Nephron (organoid): ENCODE measurements at regions not wholly inside any gene's neighbourhood (a gene's known extent, or its start where the extent isn't known, plus 50 kb on each side); places are given as distances from the start of the nearest gene placed in this dataset.
"Not testable (repeated sequence)": the region's sequence is repeated elsewhere in the genome, so short reads cannot be mapped to it uniquely, and the experiment has no call there.

Experiments
- H3K27ac Mint-ChIP-seq, 3 experiments: 2 replicates each; pipeline ENCODE4 v1.8.0; 2020; ENCODE audit warnings: mixed read lengths in 3 of 3, mild to moderate bottlenecking in 2 of 3, moderate library complexity in 1 of 3
- H3K27me3 Mint-ChIP-seq: 2 replicates; pipeline ENCODE4 v1.8.0; 2021; ENCODE audit warnings: low read depth, mild to moderate bottlenecking, moderate library complexity, mixed read lengths
- H3K36me3 Mint-ChIP-seq: 2 replicates; pipeline ENCODE4 v1.8.0; 2020; ENCODE audit warnings: low read depth, mixed read lengths
- H3K4me1 Mint-ChIP-seq: 2 replicates; pipeline ENCODE4 v1.8.0; 2020; ENCODE audit warnings: mixed read lengths
- H3K4me3 Mint-ChIP-seq, 3 experiments: 2 replicates each; pipeline ENCODE4 v1.8.0; 2020; ENCODE audit warnings: mild to moderate bottlenecking in 3 of 3, mixed read lengths in 3 of 3, moderate library complexity in 2 of 3
- H3K9me3 Mint-ChIP-seq: 2 replicates; pipeline ENCODE4 v1.8.0; 2020; ENCODE audit warnings: mixed read lengths
- TF ChIP-seq, protein P1 (sequence below), 3 experiments: fragments of 200-600 bp; sonication (generic); IDR thresholded peaks; one replicate each; pipeline ENCODE4 v1.5.0; 2021; ENCODE audit warnings: antibody characterized with exemption in 3 of 3; ENCODE audit not compliant: unreplicated experiment in 3 of 3

DNA sequence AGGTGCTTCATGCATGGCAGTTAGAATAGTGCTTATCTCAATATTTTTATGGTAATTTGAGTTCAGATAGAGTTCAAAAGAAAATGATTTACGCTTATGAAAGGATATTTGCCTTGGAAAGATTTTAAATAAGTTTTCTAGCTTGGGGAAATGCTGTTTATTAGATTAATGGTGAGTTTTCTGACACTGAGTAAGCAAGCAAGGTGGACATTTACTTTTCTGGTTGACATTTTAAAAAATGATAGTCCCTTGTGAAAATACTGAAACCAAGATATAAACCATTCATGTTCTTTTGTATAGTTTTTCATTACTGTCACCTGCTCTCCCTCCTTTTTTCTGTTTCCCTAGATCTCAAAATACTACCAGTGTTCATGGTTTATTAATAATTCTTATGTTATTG, 1034.8 kb upstream of the SPRY2 start:
- H3K27me3 Mint-ChIP-seq, result no peaks in the 10 kb centered on the region
- TF ChIP-seq, protein P1, sequence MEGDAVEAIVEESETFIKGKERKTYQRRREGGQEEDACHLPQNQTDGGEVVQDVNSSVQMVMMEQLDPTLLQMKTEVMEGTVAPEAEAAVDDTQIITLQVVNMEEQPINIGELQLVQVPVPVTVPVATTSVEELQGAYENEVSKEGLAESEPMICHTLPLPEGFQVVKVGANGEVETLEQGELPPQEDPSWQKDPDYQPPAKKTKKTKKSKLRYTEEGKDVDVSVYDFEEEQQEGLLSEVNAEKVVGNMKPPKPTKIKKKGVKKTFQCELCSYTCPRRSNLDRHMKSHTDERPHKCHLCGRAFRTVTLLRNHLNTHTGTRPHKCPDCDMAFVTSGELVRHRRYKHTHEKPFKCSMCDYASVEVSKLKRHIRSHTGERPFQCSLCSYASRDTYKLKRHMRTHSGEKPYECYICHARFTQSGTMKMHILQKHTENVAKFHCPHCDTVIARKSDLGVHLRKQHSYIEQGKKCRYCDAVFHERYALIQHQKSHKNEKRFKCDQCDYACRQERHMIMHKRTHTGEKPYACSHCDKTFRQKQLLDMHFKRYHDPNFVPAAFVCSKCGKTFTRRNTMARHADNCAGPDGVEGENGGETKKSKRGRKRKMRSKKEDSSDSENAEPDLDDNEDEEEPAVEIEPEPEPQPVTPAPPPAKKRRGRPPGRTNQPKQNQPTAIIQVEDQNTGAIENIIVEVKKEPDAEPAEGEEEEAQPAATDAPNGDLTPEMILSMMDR (IDR thresholded peaks at IDR 0.05; ENCODE audit: unreplicated experiment in 3 of 3), result no peak
- H3K4me1 Mint-ChIP-seq, result peaks cover 5% of the 10 kb centered on the region
- peak overlapping the region in 2 of 3 experiments; percentile 30 to 54 for H3K27ac Mint-ChIP-seq
- H3K9me3 Mint-ChIP-seq, result no peaks in the 10 kb centered on the region
- no peaks in the 10 kb centered on the region for H3K36me3 Mint-ChIP-seq
- no peak overlapping the region for H3K4me3 Mint-ChIP-seq

DNA sequence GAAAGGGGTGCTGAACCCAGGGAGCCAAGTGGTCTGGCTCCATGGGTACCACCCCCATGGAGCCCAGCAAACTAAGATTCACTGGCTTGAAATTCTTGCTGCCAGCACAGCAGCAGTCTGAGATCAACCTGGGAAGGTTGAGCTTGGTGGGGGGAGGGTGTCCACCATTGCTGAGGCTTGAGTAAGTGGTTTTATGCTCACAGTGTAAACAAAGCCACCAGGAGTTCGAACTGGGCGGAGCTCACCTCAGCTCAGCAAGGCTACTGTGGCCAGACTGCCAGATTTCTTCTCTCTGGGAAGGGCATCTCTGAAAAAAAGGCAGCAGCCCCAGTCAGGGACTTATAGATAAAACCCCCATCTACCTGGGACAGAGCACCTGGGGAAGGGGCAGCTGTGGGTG, 1021.8 kb upstream of the SPRY2 start:
- H3K27me3 Mint-ChIP-seq, H3K27ac Mint-ChIP-seq, H3K4me1 Mint-ChIP-seq, H3K4me3 Mint-ChIP-seq: not testable (repeated sequence)
- Mint-ChIP-seq H3K9me3 (peaks cover 34% of the 10 kb centered on the region), H3K36me3 (peaks cover 15% of the 10 kb centered on the region)

DNA sequence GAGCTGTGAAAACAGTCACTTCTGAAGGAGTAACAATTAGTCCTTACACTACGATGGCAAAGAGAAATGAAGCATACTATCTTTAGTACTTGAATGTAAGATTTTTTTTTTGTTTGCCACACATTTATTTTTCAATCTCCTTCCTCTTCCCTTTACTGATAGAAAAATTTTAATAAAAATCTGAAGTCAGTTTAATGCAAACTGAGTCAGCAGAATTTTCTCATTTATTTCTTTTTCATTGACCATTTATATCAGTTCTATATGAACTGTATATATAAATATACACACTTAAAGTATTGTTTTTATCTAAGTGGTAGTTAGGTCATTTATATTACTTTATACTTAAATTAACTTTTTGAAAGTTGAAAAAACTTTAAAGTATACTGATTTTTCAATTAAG, 1009.1 kb upstream of the SPRY2 start:
- no peaks in the 10 kb centered on the region for H3K9me3 Mint-ChIP-seq
- H3K27me3 Mint-ChIP-seq, result no peaks in the 10 kb centered on the region
- TF ChIP-seq, protein P1 (IDR thresholded peaks at IDR 0.05; ENCODE audit: unreplicated experiment in 3 of 3), result no peak
- H3K36me3 Mint-ChIP-seq, result no peaks in the 10 kb centered on the region
- no peak overlapping the region for H3K4me3 Mint-ChIP-seq
- no peak overlapping the region for H3K27ac Mint-ChIP-seq
- no peaks in the 10 kb centered on the region for H3K4me1 Mint-ChIP-seq

DNA sequence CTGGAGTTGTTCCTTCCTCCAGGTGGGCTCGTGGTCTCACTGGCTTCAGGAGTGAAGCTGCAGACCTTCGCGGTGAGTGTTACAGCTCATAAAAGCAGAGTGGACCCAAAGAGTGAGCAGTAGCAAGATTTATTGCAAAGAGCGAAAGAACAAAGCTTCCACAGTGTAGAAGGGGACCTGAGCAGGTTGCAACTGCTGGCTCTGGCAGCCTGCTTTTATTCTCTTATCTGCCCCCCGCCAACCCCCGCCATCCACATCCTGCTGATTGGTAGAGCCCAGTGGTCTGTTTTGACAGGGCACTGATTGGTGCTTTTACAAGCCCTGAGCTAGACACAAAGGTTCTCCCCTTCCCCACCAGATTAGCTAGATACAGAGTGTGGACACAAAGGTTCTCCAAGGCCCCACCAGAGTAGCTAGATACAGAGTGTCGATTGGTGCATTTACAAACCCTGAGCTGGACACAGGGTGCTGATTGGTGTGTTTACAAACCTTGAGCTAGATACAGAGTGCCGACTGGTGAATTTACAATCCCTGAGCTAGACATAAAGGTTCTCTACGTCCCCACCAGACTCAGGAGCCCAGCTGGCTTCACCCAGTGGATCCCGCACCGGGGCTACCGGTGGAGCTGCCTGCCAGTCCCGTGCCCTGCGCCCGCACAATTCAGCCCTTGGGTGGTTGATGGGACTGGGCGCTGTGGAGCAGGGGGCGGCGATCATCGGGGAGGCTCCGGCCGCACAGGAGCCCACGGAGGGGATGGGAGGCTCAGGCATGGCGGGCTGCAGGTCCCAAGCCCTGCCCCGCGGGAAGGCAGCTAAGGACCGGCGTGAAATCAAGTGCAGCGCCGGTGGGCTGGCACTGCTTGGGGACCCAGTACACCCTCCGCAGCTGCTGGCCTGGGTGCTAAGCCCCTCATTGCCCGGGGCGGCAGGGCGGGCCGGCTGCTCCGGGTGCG, 999.5 kb upstream of the SPRY2 start:
- not testable (repeated sequence) for H3K9me3 Mint-ChIP-seq, H3K4me1 Mint-ChIP-seq, H3K36me3 Mint-ChIP-seq, H3K4me3 Mint-ChIP-seq, H3K27ac Mint-ChIP-seq, H3K27me3 Mint-ChIP-seq

DNA sequence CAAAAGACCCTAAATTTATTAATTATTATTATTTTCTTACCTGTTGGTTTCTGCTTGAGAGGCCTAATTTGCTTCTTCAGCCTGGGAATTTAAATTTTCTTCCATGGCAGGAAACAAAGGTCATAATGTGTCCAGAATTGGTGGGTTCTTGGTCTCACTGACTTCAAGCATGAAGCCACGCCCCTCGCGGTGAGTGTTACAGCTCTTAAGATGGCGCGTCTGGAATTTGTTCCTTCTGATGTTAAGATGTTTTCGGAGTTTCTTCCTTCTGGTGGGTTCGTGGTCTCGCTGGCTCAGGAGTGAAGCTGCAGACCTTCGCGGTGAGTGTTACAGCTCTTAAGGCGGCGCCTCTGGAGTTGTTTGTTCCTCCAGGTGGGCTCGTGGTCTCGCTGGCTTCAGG, 998.7 kb upstream of the SPRY2 start:
- not testable (repeated sequence) for H3K27ac Mint-ChIP-seq, H3K36me3 Mint-ChIP-seq, H3K9me3 Mint-ChIP-seq, H3K27me3 Mint-ChIP-seq, H3K4me3 Mint-ChIP-seq, H3K4me1 Mint-ChIP-seq

DNA sequence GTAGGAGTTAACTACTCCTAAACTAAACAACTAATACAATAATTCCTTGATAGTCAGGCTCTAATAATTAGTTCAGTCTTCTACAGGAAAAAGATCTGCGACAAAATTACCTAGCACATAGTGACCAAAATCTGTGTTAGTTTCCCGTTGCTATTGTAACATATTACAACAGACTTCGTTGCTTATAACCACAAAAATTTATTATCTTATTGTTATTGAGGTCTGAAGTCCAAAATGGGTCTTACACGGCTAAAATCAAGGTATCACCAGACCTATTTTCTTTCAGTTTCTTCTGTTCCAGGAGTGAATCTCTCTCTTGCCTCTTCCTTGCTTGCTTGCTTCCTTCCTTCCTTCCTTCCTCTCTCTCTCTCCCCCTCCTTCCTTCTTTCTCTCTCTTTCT, 993.6 kb upstream of the SPRY2 start:
- TF ChIP-seq, protein P1 (IDR thresholded peaks at IDR 0.05; ENCODE audit: unreplicated experiment in 3 of 3), result no peak
- H3K27me3 Mint-ChIP-seq, result no peaks in the 10 kb centered on the region
- H3K9me3 Mint-ChIP-seq, result no peaks in the 10 kb centered on the region
- H3K27ac Mint-ChIP-seq, result no peak overlapping the region
- H3K4me1 Mint-ChIP-seq, result no peaks in the 10 kb centered on the region
- no peaks in the 10 kb centered on the region for H3K36me3 Mint-ChIP-seq
- H3K4me3 Mint-ChIP-seq, result no peak overlapping the region

DNA sequence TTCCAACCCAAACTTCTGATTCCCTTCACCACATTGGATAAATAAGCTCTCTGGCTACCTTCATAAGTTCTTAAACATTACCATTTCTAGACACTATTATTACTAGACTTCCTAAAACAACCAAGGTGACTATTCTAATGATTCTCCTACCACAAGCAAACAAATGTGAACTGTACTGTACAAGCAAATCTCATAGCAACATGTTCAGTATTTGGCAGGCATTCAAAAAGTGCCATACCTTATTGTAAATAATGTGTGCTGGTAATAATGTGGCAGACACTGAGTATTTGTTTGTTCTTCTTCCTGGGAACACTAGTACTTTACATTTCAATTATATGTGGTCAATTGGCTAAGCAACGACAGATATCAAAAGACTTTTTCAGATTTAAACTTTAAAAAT, 986.0 kb upstream of the SPRY2 start:
- TF ChIP-seq, protein P1 (IDR thresholded peaks at IDR 0.05; ENCODE audit: unreplicated experiment in 3 of 3), result no peak
- Mint-ChIP-seq H3K4me1 (no peaks in the 10 kb centered on the region), H3K27ac (no peak overlapping the region), H3K36me3 (no peaks in the 10 kb centered on the region), H3K9me3 (no peaks in the 10 kb centered on the region), H3K27me3 (no peaks in the 10 kb centered on the region), H3K4me3 (no peak overlapping the region)
